Testis (tissue), 2 donors: ENCODE measurements at regions not wholly inside any gene's neighbourhood (a gene's known extent, or its start where the extent isn't known, plus 50 kb on each side); places are given as distances from the start of the nearest gene placed in this dataset.

ENCODE experiments used
- CTCF ChIP-seq, 3 experiments: fragments of 450-650 bp in 2 of 3; fragments of 200-600 bp in 1 of 3; sonication (generic) in 1 of 3; IDR thresholded peaks; one replicate each; pipeline ENCODE4 v1.5.1; 2016 to 2019; ENCODE audit warnings: antibody characterized with exemption in 3 of 3, mild to moderate bottlenecking in 2 of 3, moderate library complexity in 1 of 3
- POLR2A ChIP-seq: fragments of 450-650 bp; IDR thresholded peaks from one replicate; pipeline ENCODE4 v1.6.1; 2017; ENCODE audit warnings: antibody characterized with exemption, mild to moderate bottlenecking, moderate library complexity

GRCh38 chr13:82292334-82292733 lies 1589.9 kb downstream of the SLITRK1 start:
- TF ChIP-seq CTCF (IDR thresholded peaks at IDR 0.05), result no peak
- TF ChIP-seq POLR2A, result no peak
